Renal cortical epithelial cell (primary cell): ENCODE measurements at regions not wholly inside any gene's neighbourhood (a gene's known extent, or its start where the extent isn't known, plus 50 kb on each side); places are given as distances from the start of the nearest gene placed in this dataset.

Experiments used
- DNase-seq: peaks from one replicate; pipeline ENCODE4 v3.0.0-alpha.2; 2011; ENCODE audit warnings: low read depth

- DNase-seq: no peak
Observed at GRCh38 chr22:49368976-49369725, 458.5 kb downstream of the BRD1 start.

GRCh38 chr22:49368221-49368975 is 459.3 kb downstream of the BRD1 start:
- DNase-seq: no peak

GRCh38 chr22:49367041-49367697 is 460.5 kb downstream of the BRD1 start:
- DNase-seq: no peak

GRCh38 chr22:49366437-49366836 is 461.2 kb downstream of the BRD1 start:
- no peak for DNase-seq

GRCh38 chr22:49365910-49366309 is 461.8 kb downstream of the BRD1 start:
- DNase-seq: no peak

GRCh38 chr22:49365191-49365837 is 462.4 kb downstream of the BRD1 start:
- no peak for DNase-seq

GRCh38 chr22:49364398-49364797 is 463.3 kb downstream of the BRD1 start:
- DNase-seq: no peak

- DNase-seq: no peak
Observed at GRCh38 chr22:49363526-49364230, 464.0 kb downstream of the BRD1 start.

GRCh38 chr22:49362211-49362839 is 465.3 kb downstream of the BRD1 start:
- no peak for DNase-seq

GRCh38 chr22:49361164-49361563 is 466.5 kb downstream of the BRD1 start:
- no peak for DNase-seq

- DNase-seq: no peak
Observed at GRCh38 chr22:49360746-49361145, 466.9 kb downstream of the BRD1 start.

- DNase-seq: no peak
Observed at GRCh38 chr22:49359076-49359475, 468.6 kb downstream of the BRD1 start.

GRCh38 chr22:49357661-49358440 is 469.8 kb downstream of the BRD1 start:
- DNase-seq: no peak

GRCh38 chr22:49356428-49356827 is 471.2 kb downstream of the BRD1 start:
- DNase-seq: no peak

- DNase-seq: no peak
Observed at GRCh38 chr22:49355211-49355920, 472.3 kb downstream of the BRD1 start.

GRCh38 chr22:49354516-49355210 is 473.0 kb downstream of the BRD1 start:
- no peak for DNase-seq

GRCh38 chr22:49353235-49353634 is 474.4 kb downstream of the BRD1 start:
- DNase-seq: no peak

GRCh38 chr22:49352361-49353169 is 475.1 kb downstream of the BRD1 start:
- DNase-seq: no peak
